NB4 (cell line): ENCODE measurements at regions not wholly inside any gene's neighbourhood (a gene's known extent, or its start where the extent isn't known, plus 50 kb on each side); places are given as distances from the start of the nearest gene placed in this dataset.

Experiments used
- DNase-seq: peaks from one replicate; pipeline ENCODE4 v3.0.0; 2010; ENCODE audit warnings: low read depth
- H3K4me3 ChIP-seq: one replicate; pipeline ENCODE4 v1.5.1; 2011; ENCODE audit warnings: mild to moderate bottlenecking, low read depth, low read length, moderate library complexity
- MAX ChIP-seq: IDR thresholded peaks from 2 replicates; pipeline ENCODE4 v1.6.1; 2011; ENCODE audit warnings: low read depth, low read length
- MYC ChIP-seq: IDR thresholded peaks from 2 replicates; pipeline ENCODE4 v1.6.1; 2011; ENCODE audit warnings: low read depth, low read length
- POLR2A ChIP-seq: IDR thresholded peaks from 2 replicates; pipeline ENCODE4 v1.6.1; 2011; ENCODE audit warnings: mild to moderate bottlenecking; ENCODE audit not compliant: insufficient read length; ENCODE audit errors: extremely low read depth
- TF ChIP-seq, protein P1 (sequence below): IDR thresholded peaks from one replicate; pipeline ENCODE4 v1.5.1; 2012; ENCODE audit warnings: low read depth, low read length

DNA sequence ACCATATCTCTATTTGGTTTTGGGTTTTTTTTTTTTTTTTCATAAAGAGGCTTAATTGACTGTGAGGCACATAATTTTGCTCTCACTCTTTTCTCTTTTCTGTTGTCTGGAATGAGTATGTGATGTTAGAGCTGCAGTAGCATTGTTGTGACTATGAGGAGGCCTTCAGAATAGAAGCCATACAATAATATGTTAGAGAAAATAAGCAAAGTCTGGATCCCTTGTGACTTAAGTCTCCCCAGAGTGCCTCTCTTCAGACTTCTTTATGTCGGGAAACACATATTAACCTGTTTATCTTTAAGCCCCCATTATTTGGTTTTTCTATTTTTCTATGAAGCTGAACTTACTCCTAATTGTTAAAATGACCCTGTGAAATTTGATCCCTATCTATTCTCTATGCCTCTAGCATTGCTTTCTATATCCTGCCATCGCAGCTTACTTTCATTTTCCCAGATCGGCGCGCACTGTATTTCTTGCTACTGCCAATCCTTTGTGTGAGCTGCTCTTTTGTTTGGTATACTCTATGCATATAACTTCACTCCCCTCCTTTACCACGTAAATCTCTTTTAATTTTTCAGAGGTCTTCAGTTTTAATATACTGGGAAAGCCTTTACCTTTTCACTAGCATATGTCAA is 372.5 kb upstream of the KCNN2 start:
- no peak for TF ChIP-seq MYC
- TF ChIP-seq, protein P1, sequence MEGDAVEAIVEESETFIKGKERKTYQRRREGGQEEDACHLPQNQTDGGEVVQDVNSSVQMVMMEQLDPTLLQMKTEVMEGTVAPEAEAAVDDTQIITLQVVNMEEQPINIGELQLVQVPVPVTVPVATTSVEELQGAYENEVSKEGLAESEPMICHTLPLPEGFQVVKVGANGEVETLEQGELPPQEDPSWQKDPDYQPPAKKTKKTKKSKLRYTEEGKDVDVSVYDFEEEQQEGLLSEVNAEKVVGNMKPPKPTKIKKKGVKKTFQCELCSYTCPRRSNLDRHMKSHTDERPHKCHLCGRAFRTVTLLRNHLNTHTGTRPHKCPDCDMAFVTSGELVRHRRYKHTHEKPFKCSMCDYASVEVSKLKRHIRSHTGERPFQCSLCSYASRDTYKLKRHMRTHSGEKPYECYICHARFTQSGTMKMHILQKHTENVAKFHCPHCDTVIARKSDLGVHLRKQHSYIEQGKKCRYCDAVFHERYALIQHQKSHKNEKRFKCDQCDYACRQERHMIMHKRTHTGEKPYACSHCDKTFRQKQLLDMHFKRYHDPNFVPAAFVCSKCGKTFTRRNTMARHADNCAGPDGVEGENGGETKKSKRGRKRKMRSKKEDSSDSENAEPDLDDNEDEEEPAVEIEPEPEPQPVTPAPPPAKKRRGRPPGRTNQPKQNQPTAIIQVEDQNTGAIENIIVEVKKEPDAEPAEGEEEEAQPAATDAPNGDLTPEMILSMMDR: no peak
- no peak for TF ChIP-seq MAX
- TF ChIP-seq POLR2A: no peak
- H3K4me3 ChIP-seq: no peak overlapping the region
- DNase-seq: no peak

GRCh38 chr5:113989913-113990305 is 372.0 kb upstream of the KCNN2 start:
- TF ChIP-seq MYC: no peak
- TF ChIP-seq MAX: no peak
- TF ChIP-seq, protein P1: no peak
- TF ChIP-seq POLR2A: no peak
- DNase-seq: no peak
- H3K4me3 ChIP-seq: no peak overlapping the region

DNA sequence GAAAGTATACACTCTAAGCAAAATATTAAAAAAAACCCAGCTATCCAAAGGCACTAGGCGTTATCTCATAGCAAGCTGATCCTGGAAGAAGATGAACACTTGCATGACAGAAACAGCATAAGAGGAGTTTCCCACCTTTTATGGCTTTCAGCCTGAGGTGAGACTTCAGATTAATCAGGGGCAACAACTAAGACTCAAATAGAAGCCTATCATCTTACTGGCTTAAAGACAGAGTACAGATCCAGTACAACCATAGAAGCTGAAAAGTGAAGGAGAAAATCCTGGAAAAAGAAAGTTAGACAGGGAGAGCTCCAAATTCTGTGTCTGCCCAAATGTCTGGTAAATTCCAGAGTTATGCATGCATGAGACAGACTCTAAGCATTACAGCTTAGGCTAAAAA is 360.8 kb upstream of the KCNN2 start:
- no peak overlapping the region for H3K4me3 ChIP-seq
- TF ChIP-seq MAX (no peak), MYC (no peak), POLR2A (no peak)
- TF ChIP-seq, protein P1: no peak
- no peak for DNase-seq

DNA sequence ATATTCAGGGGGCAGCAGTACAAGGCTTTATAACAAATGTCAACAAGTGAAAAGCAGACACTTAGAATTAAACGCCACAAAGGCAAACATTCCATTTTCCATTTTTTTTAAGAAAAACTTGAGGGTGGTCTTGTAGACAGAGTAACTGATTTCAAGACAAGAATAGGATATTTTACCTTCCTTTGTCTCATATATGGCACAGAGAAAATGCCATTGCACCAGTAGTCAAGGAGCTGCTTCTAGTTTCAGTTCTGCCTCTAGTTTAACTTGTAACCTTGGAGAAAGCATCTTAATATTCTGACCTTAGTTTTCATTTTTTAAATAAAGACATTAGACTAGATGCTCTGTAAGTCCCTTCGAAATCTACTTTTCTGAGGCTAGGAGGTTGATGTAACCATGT is 355.3 kb upstream of the KCNN2 start:
- TF ChIP-seq MYC (no peak), POLR2A (no peak)
- DNase-seq: no peak
- no peak overlapping the region for H3K4me3 ChIP-seq

- TF ChIP-seq MAX (no peak), MYC (no peak), POLR2A (no peak)
- TF ChIP-seq, protein P1: no peak
- no peak overlapping the region for H3K4me3 ChIP-seq
- no peak for DNase-seq
These were observed 354.2 kb upstream of the KCNN2 start for GRCh38 chr5:114007678-114008077.

- no peak overlapping the region for H3K4me3 ChIP-seq
- no peak for DNase-seq
- TF ChIP-seq MAX: no peak
- no peak for TF ChIP-seq MYC
- TF ChIP-seq, protein P1: no peak
- no peak for TF ChIP-seq POLR2A
These were observed 351.5 kb upstream of the KCNN2 start for GRCh38 chr5:114010362-114010761.
